H1 (cell line): ENCODE measurements at regions not wholly inside any gene's neighbourhood (a gene's known extent, or its start where the extent isn't known, plus 50 kb on each side); places are given as distances from the start of the nearest gene placed in this dataset.

Experiments used
- CTCF ChIA-PET: fragments of 300-600 bp; sonication (Branson Sonifier 250); formaldehyde crosslinking; loops from one replicate; lab custom pipeline; 2021; ENCODE audit not compliant: partially characterized antibody; lab: Charles Lee
- POLR2A ChIA-PET: fragments of 300-600 bp; sonication (Branson Sonifier 250); formaldehyde crosslinking; loops from one replicate; lab custom pipeline; 2021; ENCODE audit warnings: inconsistent platforms; ENCODE audit not compliant: partially characterized antibody; lab: Charles Lee
- DNase-seq, 2 experiments: peaks; one replicate each; pipeline versions ENCODE4 v3.0.0 to v3.0.0-alpha.2; 2010 to 2022; ENCODE audit warnings: low spot score in 2 of 2, low read depth in 1 of 2, mixed read lengths in 1 of 2
- FAIRE-seq: peaks from 2 replicates; lab custom pipeline; 2011; peaks lifted over from hg19 to GRCh38; lab: Jason Lieb, UNC
- H2AFZ ChIP-seq: 2 replicates; pipeline ENCODE4 v1.8.1; 2012; ENCODE audit warnings: low read length, inconsistent platforms
- H2AK5ac ChIP-seq: 2 replicates; pipeline ENCODE4 v1.6.1; 2013; ENCODE audit warnings: low read depth, low read length
- H2BK120ac ChIP-seq: replicated peaks from 2 replicates; pipeline ENCODE3; 2013; ENCODE audit warnings: low read depth, low read length, inconsistent platforms
- H2BK12ac ChIP-seq: 2 replicates; pipeline ENCODE4 v1.6.1; 2013; ENCODE audit warnings: low read depth, low read length
- H2BK15ac ChIP-seq: 2 replicates; pipeline ENCODE4 v1.6.1; 2013; ENCODE audit warnings: low read length
- H2BK20ac ChIP-seq: 2 replicates; pipeline ENCODE4 v1.6.1; 2013; ENCODE audit warnings: low read length
- H2BK5ac ChIP-seq: 2 replicates; pipeline ENCODE4 v1.6.1; 2013; ENCODE audit warnings: low read depth, low read length
- H3K14ac ChIP-seq: 2 replicates; pipeline ENCODE4 v1.6.1; 2013; ENCODE audit warnings: inconsistent platforms; ENCODE audit not compliant: insufficient read length
- H3K18ac ChIP-seq: 2 replicates; pipeline ENCODE4 v1.6.1; 2013; ENCODE audit warnings: low read length; ENCODE audit errors: extremely low read depth
- H3K23ac ChIP-seq: 2 replicates; pipeline ENCODE4 v1.6.1; 2013; ENCODE audit warnings: inconsistent platforms; ENCODE audit not compliant: insufficient read length
- H3K23me2 ChIP-seq: 2 replicates; pipeline ENCODE4 v1.6.1; 2013; ENCODE audit warnings: low read depth, low read length
- H3K27ac ChIP-seq: 2 replicates; pipeline ENCODE4 v1.6.1; 2011; ENCODE audit warnings: low read depth, low read length, inconsistent platforms
- H3K27me3 ChIP-seq, 4 experiments: replicated peaks in 1 of 4; 1 replicate in 1 of 4; 2 replicates in 3 of 4; pipeline versions ENCODE4 v1.6.1 to v1.8.1; 2011 to 2013; ENCODE audit warnings: low read length in 3 of 4, mild to moderate bottlenecking in 3 of 4, inconsistent platforms in 2 of 4, mixed read lengths in 2 of 4, moderate library complexity in 1 of 4; ENCODE audit not compliant: control insufficient read depth in 3 of 4, insufficient read depth in 3 of 4; ENCODE audit errors: extremely low read depth in 1 of 4
- H3K36me3 ChIP-seq, 4 experiments: 2 replicates each; pipeline versions ENCODE4 v1.6.1 to v1.8.1; 2011 to 2013; ENCODE audit warnings: mild to moderate bottlenecking in 4 of 4, low read length in 3 of 4, moderate library complexity in 2 of 4, control low read depth in 1 of 4, inconsistent platforms in 1 of 4; ENCODE audit not compliant: insufficient read depth in 4 of 4, control insufficient read depth in 2 of 4
- H3K4ac ChIP-seq: replicated peaks from 2 replicates; pipeline ENCODE3; 2013; ENCODE audit warnings: low read length, low read depth, mixed read lengths, inconsistent platforms; ENCODE audit not compliant: insufficient read length
- H3K4me1 ChIP-seq, 4 experiments: replicated peaks in 1 of 4; 1 replicate in 1 of 4; 2 replicates in 3 of 4; pipeline versions ENCODE4 v1.6.1 to v1.8.1; 2011 to 2013; ENCODE audit warnings: low read length in 3 of 4, inconsistent platforms in 2 of 4, mixed read lengths in 1 of 4; ENCODE audit not compliant: insufficient read depth in 4 of 4, control insufficient read depth in 3 of 4
- H3K4me2 ChIP-seq, 2 experiments: 2 replicates each; pipeline versions ENCODE4 v1.6.1 to v1.8.1; 2011 to 2013; ENCODE audit warnings: low read depth in 2 of 2, low read length in 2 of 2, control low read depth in 1 of 2, inconsistent platforms in 1 of 2, mild to moderate bottlenecking in 1 of 2; ENCODE audit not compliant: insufficient read depth in 1 of 2
- H3K4me3 ChIP-seq, 4 experiments: fragments of 200-600, 300-600 bp in 1 of 4; sonication (generic), shearing (Covaris generic), sonication (Bioruptor Twin) in 1 of 4; 2 replicates each; pipeline versions ENCODE4 v1.5.1 to v1.8.1; 2011 to 2016; ENCODE audit warnings: low read length in 4 of 4, low read depth in 3 of 4, control low read depth in 2 of 4, inconsistent platforms in 2 of 4, mild to moderate bottlenecking in 2 of 4, mixed read lengths in 1 of 4, moderate library complexity in 1 of 4; ENCODE audit not compliant: insufficient read depth in 2 of 4; ENCODE audit errors: extremely low read depth in 1 of 4
- H3K56ac ChIP-seq: replicated peaks from 2 replicates; pipeline ENCODE3; 2013; ENCODE audit warnings: low read depth, mild to moderate bottlenecking, mixed read lengths, low read length, inconsistent platforms; ENCODE audit not compliant: insufficient read length
- H3K79me1 ChIP-seq: 2 replicates; pipeline ENCODE4 v1.6.1; 2013; ENCODE audit warnings: low read depth, low read length, control low read depth
- H3K79me2 ChIP-seq, 2 experiments: 2 replicates each; pipeline versions ENCODE4 v1.6.1 to v1.8.1; 2012 to 2013; ENCODE audit warnings: low read length in 2 of 2, mild to moderate bottlenecking in 2 of 2, inconsistent platforms in 1 of 2; ENCODE audit not compliant: insufficient read depth in 2 of 2, control insufficient read depth in 1 of 2
- H3K9ac ChIP-seq, 4 experiments: replicated peaks in 1 of 4; 1 replicate in 1 of 4; 2 replicates in 3 of 4; pipeline versions ENCODE4 v1.6.1 to v1.8.1; 2011 to 2013; ENCODE audit warnings: low read depth in 3 of 4, low read length in 3 of 4, control low read depth in 2 of 4, mild to moderate bottlenecking in 2 of 4, moderate library complexity in 2 of 4, inconsistent platforms in 1 of 4; ENCODE audit errors: extremely low read depth in 1 of 4
- H3K9me3 ChIP-seq, 2 experiments: 2 replicates each; pipeline versions ENCODE4 v1.6.1 to v1.8.1; 2012 to 2013; ENCODE audit warnings: mild to moderate bottlenecking in 2 of 2, moderate library complexity in 2 of 2, control low read depth in 1 of 2, inconsistent platforms in 1 of 2, low read depth in 1 of 2, low read length in 1 of 2, mixed read lengths in 1 of 2; ENCODE audit not compliant: insufficient read depth in 2 of 2
- H4K20me1 ChIP-seq, 2 experiments: replicated peaks in 1 of 2; 2 replicates each; pipeline versions ENCODE3 to v1.8.1; 2011 to 2013; ENCODE audit warnings: inconsistent platforms in 2 of 2, low read length in 2 of 2, mild to moderate bottlenecking in 1 of 2; ENCODE audit not compliant: insufficient read depth in 2 of 2, control insufficient read depth in 1 of 2
- H4K5ac ChIP-seq: 2 replicates; pipeline ENCODE4 v1.6.1; 2013; ENCODE audit warnings: low read length, low read depth, mixed read lengths, inconsistent platforms; ENCODE audit not compliant: insufficient read length
- H4K8ac ChIP-seq: 2 replicates; pipeline ENCODE4 v1.8.0; 2013; ENCODE audit warnings: mild to moderate bottlenecking, moderate library complexity, low read length, inconsistent platforms; ENCODE audit not compliant: insufficient read depth; ENCODE audit errors: extremely low read depth
- H4K91ac ChIP-seq: replicated peaks from 2 replicates; pipeline ENCODE3; 2013; ENCODE audit warnings: low read length, mixed read lengths, inconsistent platforms; ENCODE audit not compliant: insufficient read length
- CHD2 ChIP-seq: IDR thresholded peaks from 2 replicates; pipeline ENCODE4 v1.6.1; 2012; ENCODE audit warnings: low read length, improper control_type of control experiment
- EZH2 ChIP-seq: fragments of 200-600 bp; sonication (generic); IDR thresholded peaks from 2 replicates; pipeline ENCODE4 v1.7.1; 2012; ENCODE audit warnings: low read depth, mild to moderate bottlenecking, moderate library complexity, low read length, inconsistent platforms; ENCODE audit not compliant: severe bottlenecking
- HDAC6 ChIP-seq: IDR thresholded peaks from one replicate; pipeline ENCODE4 v1.7.1; 2012; ENCODE audit warnings: low read depth, mild to moderate bottlenecking, inconsistent platforms, low read length, moderate library complexity
- PHF8 ChIP-seq: fragments of 200-600 bp; sonication (generic); conservative IDR thresholded peaks from 2 replicates; pipeline ENCODE4 v1.7.1; 2012; ENCODE audit warnings: low read depth, mild to moderate bottlenecking, inconsistent platforms, low read length, moderate library complexity
- POLR2AphosphoS5 ChIP-seq: IDR thresholded peaks from 2 replicates; pipeline ENCODE4 v1.6.1; 2011; ENCODE audit warnings: low read depth, low read length
- RBBP5 ChIP-seq: IDR thresholded peaks from 2 replicates; pipeline ENCODE4 v1.7.1; 2012; ENCODE audit warnings: low read depth, mild to moderate bottlenecking, inconsistent platforms, low read length, moderate library complexity, borderline replicate concordance
- RNF2 ChIP-seq: fragments of 200-900, 300-1000 bp; sonication (generic); IDR thresholded peaks from 2 replicates; pipeline ENCODE4 v1.7.1; 2016; ENCODE audit warnings: borderline replicate concordance, low read depth, mild to moderate bottlenecking, antibody characterized with exemption, low read length; ENCODE audit not compliant: poor library complexity, severe bottlenecking; ENCODE audit errors: missing control alignments

GRCh38 chr7:118735441-118735840 is 510.9 kb downstream of the ANKRD7 start:
- no peak overlapping the region for H3K27ac ChIP-seq
- no peak overlapping the region for H2AFZ ChIP-seq
- no peaks in the 10 kb centered on the region for H3K4me1 ChIP-seq
- H4K91ac ChIP-seq, result no peak overlapping the region
- H2BK12ac ChIP-seq, result no peak overlapping the region
- no peak for FAIRE-seq
- H3K27me3 ChIP-seq, result no peaks in the 10 kb centered on the region
- no peak overlapping the region for H3K4ac ChIP-seq
- no peak overlapping the region for H3K23ac ChIP-seq
- no peaks in the 10 kb centered on the region for H3K36me3 ChIP-seq
- H3K4me2 ChIP-seq, result no peak overlapping the region
- H3K23me2 ChIP-seq, result no peaks in the 10 kb centered on the region
- H4K8ac ChIP-seq, result no peak overlapping the region
- no peak overlapping the region for H2BK20ac ChIP-seq
- CTCF ChIA-PET, result no interaction called here
- no peak overlapping the region for H3K56ac ChIP-seq
- H2BK120ac ChIP-seq, result no peak overlapping the region
- no peak overlapping the region for H2BK5ac ChIP-seq
- DNase-seq, result no peak
- H3K79me1 ChIP-seq, result no peaks in the 10 kb centered on the region
- H3K9ac ChIP-seq, result no peak overlapping the region
- no peak overlapping the region for H3K18ac ChIP-seq
- H2BK15ac ChIP-seq, result no peak overlapping the region
- no peaks in the 10 kb centered on the region for H3K9me3 ChIP-seq
- no peak overlapping the region for H3K14ac ChIP-seq
- no peaks in the 10 kb centered on the region for H4K20me1 ChIP-seq
- no peaks in the 10 kb centered on the region for H3K79me2 ChIP-seq
- H3K4me3 ChIP-seq, result no peak overlapping the region
- TF ChIP-seq PHF8, result no peak
- no peak for TF ChIP-seq POLR2AphosphoS5
- TF ChIP-seq RNF2, result no peak
- TF ChIP-seq RBBP5, result no peak
- no peak for TF ChIP-seq CHD2
- TF ChIP-seq HDAC6, result no peak
- no peak for TF ChIP-seq EZH2
- no peak overlapping the region for H4K5ac ChIP-seq
- H2AK5ac ChIP-seq, result no peak overlapping the region
- POLR2A ChIA-PET, result interaction anchor here (1.1 kb wide), 1 partner anchor 11 kb away, joined by 3 read pairs; no protein-coding TSS in a partner anchor
